ENCODE measurements at regions not wholly inside any gene's neighbourhood (a gene's known extent, or its start where the extent isn't known, plus 50 kb on each side); places are given as distances from the start of the nearest gene placed in this dataset.

DNA sequence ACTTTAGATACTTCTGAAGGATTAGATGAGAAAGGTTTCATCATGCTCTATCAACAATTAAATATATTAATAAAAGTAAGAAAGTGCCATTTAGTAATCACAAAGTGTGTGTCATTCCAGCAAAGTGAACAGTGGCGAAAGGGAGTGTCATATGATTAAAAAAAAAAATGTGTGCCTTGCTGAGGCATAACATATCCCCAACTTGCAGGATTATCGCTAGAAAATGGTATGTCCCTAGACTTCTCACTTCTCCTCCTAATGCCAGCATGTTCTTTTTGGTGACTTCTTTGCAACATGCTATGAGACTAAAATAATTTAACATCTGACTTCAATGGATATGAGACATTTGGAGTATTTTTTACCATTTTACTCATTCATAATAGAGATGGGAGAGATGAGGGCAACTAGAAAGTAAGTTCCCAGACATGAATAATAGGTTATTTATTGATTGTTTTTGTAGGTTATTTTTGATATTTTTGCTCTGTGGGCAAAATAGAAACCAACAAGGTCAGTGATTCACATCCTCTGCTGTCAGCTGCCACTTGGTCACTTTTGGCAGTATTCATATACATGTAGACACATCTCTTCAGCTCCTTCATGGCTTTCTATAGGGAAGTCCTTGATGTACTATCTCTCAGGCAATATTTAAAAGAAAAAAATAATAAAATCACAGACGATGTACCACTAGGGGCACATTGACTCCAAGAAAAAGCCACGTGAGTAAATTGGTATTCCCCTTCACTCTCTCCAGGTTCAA lies 370.1 kb downstream of the BMP2 start:
- Histone ChIP-seq H3K27me3 (ENCODE audit: control insufficient read depth, extremely low read depth, insufficient read depth, low read length) (no peaks in the 10 kb centered on the region), H3K9me1 (ENCODE audit: control insufficient read depth, extremely low read depth, insufficient read depth, low read length) (no peaks in the 10 kb centered on the region), H2AFZ (ENCODE audit: control insufficient read depth, low read length) (no peak overlapping the region), H3K9ac (ENCODE audit: control insufficient read depth, extremely low read depth, insufficient read depth, low read length) (no peak overlapping the region), H3K27ac (ENCODE audit: control insufficient read depth, insufficient read depth, low read length) (no peak overlapping the region), H3K36me3 (ENCODE audit: control insufficient read depth in 2 of 2, extremely low read depth in 1 of 2, insufficient read depth in 2 of 2, low read length in 2 of 2) (no peaks in the 10 kb centered on the region), H3K79me2 (ENCODE audit: control insufficient read depth, insufficient read depth, low read length) (no peaks in the 10 kb centered on the region), H4K20me1 (ENCODE audit: control insufficient read depth, extremely low read depth, insufficient read depth, low read length) (no peaks in the 10 kb centered on the region), H3K9me3 (ENCODE audit: control insufficient read depth, low read depth, low read length) (no peaks in the 10 kb centered on the region), H3K4me2 (ENCODE audit: control insufficient read depth, extremely low read depth, insufficient read depth, low read depth, low read length) (no peak overlapping the region), H3K4me1 (ENCODE audit: control insufficient read depth, extremely low read depth, insufficient read depth, low read length) (no peaks in the 10 kb centered on the region), H3K4me3 (ENCODE audit: control insufficient read depth in 2 of 3, extremely low read depth in 1 of 3, insufficient read depth in 2 of 3, low read depth in 1 of 3, low read length in 3 of 3) (no peak overlapping the region)
- DNase-seq (ENCODE audit: low read depth, low spot score) (no peak), FAIRE-seq (no peak)
- TF ChIP-seq, protein P1, sequence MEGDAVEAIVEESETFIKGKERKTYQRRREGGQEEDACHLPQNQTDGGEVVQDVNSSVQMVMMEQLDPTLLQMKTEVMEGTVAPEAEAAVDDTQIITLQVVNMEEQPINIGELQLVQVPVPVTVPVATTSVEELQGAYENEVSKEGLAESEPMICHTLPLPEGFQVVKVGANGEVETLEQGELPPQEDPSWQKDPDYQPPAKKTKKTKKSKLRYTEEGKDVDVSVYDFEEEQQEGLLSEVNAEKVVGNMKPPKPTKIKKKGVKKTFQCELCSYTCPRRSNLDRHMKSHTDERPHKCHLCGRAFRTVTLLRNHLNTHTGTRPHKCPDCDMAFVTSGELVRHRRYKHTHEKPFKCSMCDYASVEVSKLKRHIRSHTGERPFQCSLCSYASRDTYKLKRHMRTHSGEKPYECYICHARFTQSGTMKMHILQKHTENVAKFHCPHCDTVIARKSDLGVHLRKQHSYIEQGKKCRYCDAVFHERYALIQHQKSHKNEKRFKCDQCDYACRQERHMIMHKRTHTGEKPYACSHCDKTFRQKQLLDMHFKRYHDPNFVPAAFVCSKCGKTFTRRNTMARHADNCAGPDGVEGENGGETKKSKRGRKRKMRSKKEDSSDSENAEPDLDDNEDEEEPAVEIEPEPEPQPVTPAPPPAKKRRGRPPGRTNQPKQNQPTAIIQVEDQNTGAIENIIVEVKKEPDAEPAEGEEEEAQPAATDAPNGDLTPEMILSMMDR (optimal IDR thresholded peaks at IDR 0.05 in 1 of 3, IDR thresholded peaks at IDR 0.05 in 1 of 3, conservative IDR thresholded peaks at IDR 0.05 in 1 of 3; ENCODE audit: extremely low read depth in 1 of 3, insufficient read depth in 2 of 3, low read length in 3 of 3) = no peak
- dilution Hi-C loops (cut with MboI; ENCODE audit: extremely low pct_ligation_motif_present, low sequenced_read_pairs) = no loop called here

DNA sequence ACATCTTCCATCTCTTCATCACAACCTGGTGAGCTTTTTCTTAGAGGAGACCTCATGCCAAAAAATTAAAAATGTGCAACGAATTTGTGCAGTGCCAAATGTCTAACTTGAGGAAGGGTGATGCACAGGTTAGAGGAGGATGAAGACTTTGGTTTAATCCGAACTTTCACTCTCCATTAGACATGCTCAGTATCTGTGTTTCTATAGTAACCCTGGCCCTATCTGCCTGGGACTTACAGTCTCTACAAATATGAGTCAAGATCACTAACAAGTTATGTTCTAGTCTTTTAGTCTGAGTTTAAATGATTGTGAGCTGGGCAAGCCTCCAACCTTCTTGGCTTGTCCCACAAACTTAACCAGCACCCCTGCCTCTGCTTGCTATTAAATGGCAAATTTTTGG lies 377.0 kb downstream of the BMP2 start:
- Histone ChIP-seq H4K20me1 (ENCODE audit: control insufficient read depth, extremely low read depth, insufficient read depth, low read length) (no peaks in the 10 kb centered on the region), H3K79me2 (ENCODE audit: control insufficient read depth, insufficient read depth, low read length) (no peaks in the 10 kb centered on the region), H3K4me2 (ENCODE audit: control insufficient read depth, extremely low read depth, insufficient read depth, low read depth, low read length) (no peak overlapping the region), H2AFZ (ENCODE audit: control insufficient read depth, low read length) (no peak overlapping the region), H3K27me3 (ENCODE audit: control insufficient read depth, extremely low read depth, insufficient read depth, low read length) (no peaks in the 10 kb centered on the region), H3K27ac (ENCODE audit: control insufficient read depth, insufficient read depth, low read length) (no peak overlapping the region), H3K9ac (ENCODE audit: control insufficient read depth, extremely low read depth, insufficient read depth, low read length) (no peak overlapping the region), H3K4me3 (ENCODE audit: control insufficient read depth in 2 of 3, extremely low read depth in 1 of 3, insufficient read depth in 2 of 3, low read depth in 1 of 3, low read length in 3 of 3) (no peak overlapping the region), H3K36me3 (ENCODE audit: control insufficient read depth in 2 of 2, extremely low read depth in 1 of 2, insufficient read depth in 2 of 2, low read length in 2 of 2) (no peaks in the 10 kb centered on the region), H3K9me3 (ENCODE audit: control insufficient read depth, low read depth, low read length) (no peaks in the 10 kb centered on the region), H3K9me1 (ENCODE audit: control insufficient read depth, extremely low read depth, insufficient read depth, low read length) (no peaks in the 10 kb centered on the region), H3K4me1 (ENCODE audit: control insufficient read depth, extremely low read depth, insufficient read depth, low read length) (no peaks in the 10 kb centered on the region)
- FAIRE-seq (no peak), DNase-seq (ENCODE audit: low read depth, low spot score) (no peak)
- dilution Hi-C loops (cut with MboI; ENCODE audit: extremely low pct_ligation_motif_present, low sequenced_read_pairs) = no loop called here
- TF ChIP-seq EZH2 (IDR thresholded peaks at IDR 0.05; ENCODE audit: low read length) = no peak
- TF ChIP-seq, protein P1 (optimal IDR thresholded peaks at IDR 0.05 in 1 of 3, IDR thresholded peaks at IDR 0.05 in 1 of 3, conservative IDR thresholded peaks at IDR 0.05 in 1 of 3; ENCODE audit: extremely low read depth in 1 of 3, insufficient read depth in 2 of 3, low read length in 3 of 3) = no peak

Data from keratinocyte (primary cell).